GM23248 (cell line): ENCODE measurements at regions not wholly inside any gene's neighbourhood (a gene's known extent, or its start where the extent isn't known, plus 50 kb on each side); places are given as distances from the start of the nearest gene placed in this dataset.

Experiments used
- EZH2 ChIP-seq: fragments of 200-600 bp; sonication (generic); IDR thresholded peaks from 2 replicates; pipeline ENCODE4 v1.6.1; 2018; ENCODE audit warnings: antibody characterized with exemption, mild to moderate bottlenecking; ENCODE audit not compliant: insufficient read depth, poor library complexity, severe bottlenecking
- EZH2phosphoT487 ChIP-seq: fragments of 200-600 bp; sonication (generic); IDR thresholded peaks from 2 replicates; pipeline ENCODE4 v1.6.1; 2018; ENCODE audit warnings: antibody characterized with exemption, moderate library complexity, mild to moderate bottlenecking, low read depth; ENCODE audit not compliant: insufficient read depth

DNA sequence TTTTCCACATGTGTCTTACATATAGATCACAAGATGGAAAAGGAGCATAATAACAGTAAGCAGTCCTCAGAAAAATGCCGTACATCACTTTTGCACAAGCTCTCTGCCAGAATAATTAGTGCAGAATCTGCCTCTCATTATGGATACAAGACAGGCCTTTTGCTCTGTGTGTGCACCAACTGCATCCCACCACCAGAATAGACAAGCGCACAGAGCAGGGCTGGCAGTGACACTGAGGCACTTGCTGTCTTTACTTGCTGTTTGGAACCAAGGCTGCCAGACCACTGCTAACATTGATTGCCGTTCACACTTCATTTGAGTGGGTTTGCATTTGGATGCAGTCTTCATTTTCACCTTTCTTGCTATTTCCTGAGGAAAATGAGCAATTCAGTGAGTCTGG lies 741.3 kb downstream of the TLE1 start:
- TF ChIP-seq EZH2phosphoT487 (no peak), EZH2 (no peak)
